Thymus (tissue), 11 donors: ENCODE measurements at regions not wholly inside any gene's neighbourhood (a gene's known extent, or its start where the extent isn't known, plus 50 kb on each side); places are given as distances from the start of the nearest gene placed in this dataset.

Experiments
- DNase-seq, 9 donors: peaks; one replicate each; pipeline ENCODE4 v3.0.0-alpha.2; 2013; ENCODE audit warnings: low spot score in 9 of 9, low read depth in 6 of 9, missing footprints in 1 of 9
- H3K27ac ChIP-seq, 2 donors: one replicate each; pipeline ENCODE4 v1.5.1; 2013; ENCODE audit warnings: control low read depth in 1 of 2, low read depth in 1 of 2, low read length in 1 of 2, mild to moderate bottlenecking in 1 of 2, moderate library complexity in 1 of 2
- H3K27me3 ChIP-seq, 2 donors: one replicate each; pipeline ENCODE4 v1.5.1; 2013; ENCODE audit warnings: low read length in 1 of 2; ENCODE audit not compliant: control insufficient read depth in 2 of 2, insufficient read depth in 1 of 2
- H3K36me3 ChIP-seq, 2 donors: one replicate each; pipeline ENCODE4 v1.5.1; 2013; ENCODE audit warnings: low read length in 1 of 2, mild to moderate bottlenecking in 1 of 2, moderate library complexity in 1 of 2; ENCODE audit not compliant: control insufficient read depth in 2 of 2, insufficient read depth in 2 of 2
- H3K4me1 ChIP-seq, 2 donors: one replicate each; pipeline ENCODE4 v1.5.1; 2013; ENCODE audit warnings: low read length in 2 of 2; ENCODE audit not compliant: control insufficient read depth in 2 of 2, insufficient read depth in 2 of 2
- H3K4me3 ChIP-seq, 2 donors: one replicate each; pipeline ENCODE4 v1.5.1; 2013; ENCODE audit warnings: low read length in 2 of 2, control low read depth in 1 of 2, mild to moderate bottlenecking in 1 of 2
- H3K9me3 ChIP-seq, 2 donors: one replicate each; pipeline ENCODE4 v1.5.1; 2013; ENCODE audit warnings: low read length in 1 of 2, mild to moderate bottlenecking in 1 of 2; ENCODE audit not compliant: control insufficient read depth in 2 of 2, insufficient read depth in 1 of 2
- WGBS: extraction: QIAGEN DNeasy Blood & Tissue Kit; methylation state at CpG from one replicate; pipeline ENCODE4 v1.1.7; 2013; 5-methylcytosine and 5-hydroxymethylcytosine counted together
- donor health status: healthy.

DNA sequence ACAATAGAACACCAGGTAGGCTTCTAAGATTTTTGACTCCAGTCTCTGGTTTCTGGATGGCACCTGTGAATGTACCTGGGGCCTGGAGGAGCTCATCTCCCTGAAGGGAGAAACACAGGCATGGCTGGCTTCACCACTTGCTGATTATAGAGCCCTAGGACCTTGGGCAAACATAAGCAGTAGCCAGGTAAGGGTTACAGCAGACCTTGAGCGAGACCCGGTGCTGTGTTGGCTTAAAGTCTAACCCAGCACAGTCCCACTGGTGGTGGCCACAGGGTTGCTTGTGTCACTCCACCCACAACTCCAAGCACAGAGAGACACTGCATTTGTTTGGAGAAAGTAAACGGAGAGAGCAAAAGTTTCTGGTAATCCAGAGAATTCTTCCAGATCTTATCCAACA, 104.7 kb upstream of the SPOPL start:
- no peaks in the 10 kb centered on the region for H3K4me1 ChIP-seq
- no peaks in the 10 kb centered on the region for H3K27me3 ChIP-seq
- H3K9me3 ChIP-seq, result no peaks in the 10 kb centered on the region
- H3K27ac ChIP-seq, result no peak overlapping the region
- no peak for DNase-seq
- WGBS, result 98% methylated on average over 3 of the region's 3 CpGs
- H3K36me3 ChIP-seq, result no peaks in the 10 kb centered on the region
- no peak overlapping the region for H3K4me3 ChIP-seq

- Histone ChIP-seq H3K27ac (no peak overlapping the region), H3K4me3 (no peak overlapping the region), H3K27me3 (no peaks in the 10 kb centered on the region), H3K36me3 (no peaks in the 10 kb centered on the region), H3K9me3 (no peaks in the 10 kb centered on the region), H3K4me1 (no peaks in the 10 kb centered on the region)
- WGBS, result 93% methylated on average over 5 of the region's 5 CpGs
- DNase-seq, result no peak
These were observed 98.1 kb upstream of the SPOPL start for GRCh38 chr2:138403431-138403927.

DNA sequence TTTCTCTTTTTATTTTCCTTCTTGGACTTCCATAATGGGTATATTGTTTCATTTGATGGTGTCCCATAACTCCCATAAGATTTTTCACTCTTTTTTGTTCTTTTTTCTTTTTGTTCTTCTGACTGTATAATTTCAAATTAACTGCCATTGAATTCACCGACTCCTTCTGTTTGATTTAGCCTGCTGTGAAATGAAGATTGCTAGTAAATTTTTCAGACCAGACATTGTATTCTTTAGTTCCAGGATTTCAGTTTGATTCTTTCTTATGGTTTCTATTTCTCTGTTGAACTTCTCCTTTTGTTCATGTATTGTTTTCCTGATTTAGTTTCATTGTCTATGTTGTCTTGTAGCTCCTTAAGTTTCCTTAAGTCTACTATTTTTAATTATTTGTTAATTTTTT, 87.6 kb upstream of the SPOPL start:
- H3K27me3 ChIP-seq, result no peaks in the 10 kb centered on the region
- no peak overlapping the region for H3K4me3 ChIP-seq
- 94% methylated on average over 1 of the region's 1 CpG for WGBS
- no peaks in the 10 kb centered on the region for H3K4me1 ChIP-seq
- no peaks in the 10 kb centered on the region for H3K36me3 ChIP-seq
- no peak overlapping the region for H3K27ac ChIP-seq
- no peak for DNase-seq
- peaks cover 0 to 11% of the 10 kb centered on the region in 2 donors for H3K9me3 ChIP-seq

- DNase-seq, result no peak
- Histone ChIP-seq H3K4me3 (no peak overlapping the region), H3K36me3 (no peaks in the 10 kb centered on the region), H3K27me3 (no peaks in the 10 kb centered on the region), H3K9me3 (peaks cover 0 to 7% of the 10 kb centered on the region in 2 donors), H3K4me1 (no peaks in the 10 kb centered on the region), H3K27ac (no peak overlapping the region)
- WGBS, result 78% methylated on average over 5 of the region's 5 CpGs
These were observed 85.6 kb upstream of the SPOPL start for GRCh38 chr2:138415985-138416384.

DNA sequence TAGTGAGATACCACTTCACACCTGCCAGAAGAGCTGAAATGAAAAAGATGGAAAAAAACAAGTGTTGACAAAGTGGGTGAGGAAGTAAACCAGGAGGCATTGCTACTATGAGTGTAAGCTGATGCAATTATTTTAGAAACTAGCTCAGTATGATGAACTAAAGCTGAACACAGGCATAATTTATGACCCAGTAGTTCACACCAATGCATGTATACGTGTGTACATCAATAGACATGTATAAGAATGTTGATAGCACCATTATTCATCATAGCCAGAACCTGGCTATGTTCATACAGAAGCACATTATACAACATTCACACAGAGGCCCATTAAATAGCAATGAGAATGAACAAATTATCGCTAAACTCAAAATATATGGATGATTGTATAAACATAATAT, 83.1 kb upstream of the SPOPL start:
- Histone ChIP-seq H3K27me3 (no peaks in the 10 kb centered on the region), H3K9me3 (peaks cover 0 to 4% of the 10 kb centered on the region in 2 donors), H3K27ac (no peak overlapping the region), H3K4me3 (no peak overlapping the region), H3K4me1 (no peaks in the 10 kb centered on the region), H3K36me3 (no peaks in the 10 kb centered on the region)
- no peak for DNase-seq
- WGBS, result 94% methylated on average over 2 of the region's 2 CpGs

- H3K27ac ChIP-seq, result no peak overlapping the region
- 87% methylated on average over 3 of the region's 3 CpGs for WGBS
- no peaks in the 10 kb centered on the region for H3K36me3 ChIP-seq
These were observed 80.1 kb upstream of the SPOPL start for GRCh38 chr2:138421315-138421970.

DNA sequence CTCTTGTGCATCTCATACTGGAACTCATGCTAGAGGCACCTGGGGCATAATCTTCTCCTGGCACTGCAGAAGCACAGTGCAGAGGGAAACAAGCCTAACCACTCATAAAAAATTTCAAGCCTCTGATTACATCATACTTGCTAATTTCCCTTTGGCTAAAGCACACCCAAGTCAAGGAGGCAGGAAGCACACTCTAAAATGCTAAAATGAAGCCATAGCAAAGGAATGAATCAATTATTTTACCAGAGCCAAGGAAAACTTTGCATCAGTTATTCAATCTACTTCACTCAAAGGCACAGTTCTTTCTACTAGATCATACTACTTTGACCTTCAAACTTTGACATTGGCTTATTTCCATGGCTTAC, 79.6 kb upstream of the SPOPL start:
- Histone ChIP-seq H3K36me3 (no peaks in the 10 kb centered on the region), H3K4me3 (no peak overlapping the region), H3K27me3 (no peaks in the 10 kb centered on the region), H3K27ac (no peak overlapping the region), H3K9me3 (no peaks in the 10 kb centered on the region), H3K4me1 (no peaks in the 10 kb centered on the region)
- no peak for DNase-seq

More at GRCh38 chr2:138421315-138421970, 80.1 kb upstream of the SPOPL start:
- H3K4me3 ChIP-seq, result no peak overlapping the region
- H3K9me3 ChIP-seq, result no peaks in the 10 kb centered on the region
- H3K27me3 ChIP-seq, result no peaks in the 10 kb centered on the region
- H3K4me1 ChIP-seq, result no peaks in the 10 kb centered on the region
- DNase-seq, result no peak

DNA sequence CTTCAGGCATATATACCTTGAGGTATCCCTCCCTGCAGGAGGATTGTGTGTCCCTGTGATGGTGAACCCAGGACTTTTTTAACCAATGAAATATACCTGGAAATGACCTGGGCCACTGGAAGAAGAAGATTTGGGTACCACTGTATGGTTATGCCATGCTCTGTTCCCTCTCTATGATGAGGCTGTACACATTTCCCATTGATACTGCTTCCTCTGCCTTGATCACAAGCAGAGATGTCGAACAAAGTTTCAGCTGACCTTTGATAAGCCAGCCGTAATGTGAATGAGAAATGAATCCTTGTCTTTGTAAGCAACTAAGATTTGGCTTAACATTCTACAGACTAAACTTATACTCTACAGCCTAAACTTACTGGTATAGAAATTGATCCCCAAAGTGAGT, 78.4 kb upstream of the SPOPL start:
- no peaks in the 10 kb centered on the region for H3K9me3 ChIP-seq
- H3K36me3 ChIP-seq, result no peaks in the 10 kb centered on the region
- 95% methylated on average over 2 of the region's 2 CpGs for WGBS
- H3K4me3 ChIP-seq, result no peak overlapping the region
- no peaks in the 10 kb centered on the region for H3K4me1 ChIP-seq
- H3K27me3 ChIP-seq, result no peaks in the 10 kb centered on the region
- DNase-seq, result no peak
- no peak overlapping the region for H3K27ac ChIP-seq

DNA sequence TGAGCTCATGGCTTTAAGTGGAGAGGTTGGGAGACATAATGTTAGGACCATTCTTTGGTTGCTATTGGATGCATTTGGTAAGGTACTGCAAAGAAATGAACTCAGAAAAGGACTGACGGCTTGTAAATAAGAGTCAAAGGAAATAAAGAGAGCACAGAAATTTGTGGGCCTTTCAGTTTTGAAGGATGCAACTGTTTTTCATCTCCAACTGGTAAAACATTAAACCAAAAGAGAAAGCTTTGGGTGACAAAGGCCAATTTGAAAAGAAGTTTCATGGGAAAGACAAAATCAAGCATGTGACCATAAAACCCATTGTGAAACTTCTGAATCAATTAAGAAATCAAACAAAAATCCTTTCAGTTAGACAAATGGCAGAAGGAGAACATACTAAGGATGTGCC, 77.8 kb upstream of the SPOPL start:
- Histone ChIP-seq H3K27me3 (no peaks in the 10 kb centered on the region), H3K36me3 (no peaks in the 10 kb centered on the region), H3K4me3 (no peak overlapping the region), H3K27ac (no peak overlapping the region), H3K9me3 (no peaks in the 10 kb centered on the region), H3K4me1 (no peaks in the 10 kb centered on the region)
- DNase-seq, result no peak
- WGBS, result 97% methylated on average over 1 of the region's 1 CpG
